Effector memory CD4-positive, alpha-beta T cell (primary cell): ENCODE measurements at regions not wholly inside any gene's neighbourhood (a gene's known extent, or its start where the extent isn't known, plus 50 kb on each side); places are given as distances from the start of the nearest gene placed in this dataset.
"Not testable (repeated sequence)": the region's sequence is repeated elsewhere in the genome, so short reads cannot be mapped to it uniquely, and the experiment has no call there.

Source experiments
- DNase-seq, 3 donors: peaks; one replicate each; pipeline ENCODE4 v3.0.0-alpha.2; 2020
- H3K27ac ChIP-seq: 2 replicates; pipeline ENCODE4 v1.7.0; 2013; ENCODE audit warnings: mild to moderate bottlenecking, low read length, moderate library complexity; ENCODE audit not compliant: insufficient read depth, poor library complexity, severe bottlenecking
- H3K27me3 ChIP-seq: replicated peaks from 2 replicates; pipeline ENCODE4 v1.7.0; 2013; ENCODE audit warnings: mild to moderate bottlenecking, low read length; ENCODE audit not compliant: insufficient read depth, control insufficient read depth, poor library complexity, severe bottlenecking
- H3K36me3 ChIP-seq: 2 replicates; pipeline ENCODE4 v1.7.0; 2013; ENCODE audit warnings: mild to moderate bottlenecking, low read length, moderate library complexity; ENCODE audit not compliant: control insufficient read depth, insufficient read depth
- H3K4me1 ChIP-seq: 2 replicates; pipeline ENCODE4 v1.7.0; 2013; ENCODE audit warnings: low read length, mild to moderate bottlenecking; ENCODE audit not compliant: control insufficient read depth, insufficient read depth, poor library complexity, severe bottlenecking
- H3K4me3 ChIP-seq: 2 replicates; pipeline ENCODE4 v1.7.0; 2013; ENCODE audit warnings: low read length, low read depth, mild to moderate bottlenecking; ENCODE audit not compliant: insufficient read depth, poor library complexity, severe bottlenecking
- H3K9me3 ChIP-seq: 2 replicates; pipeline ENCODE4 v1.7.0; 2013; ENCODE audit warnings: mild to moderate bottlenecking, low read length, moderate library complexity; ENCODE audit not compliant: control insufficient read depth

GRCh38 chr5:124103056-124103455 lies 591.1 kb downstream of the CSNK1G3 start:
- H3K4me1 ChIP-seq, H3K27me3 ChIP-seq, H3K36me3 ChIP-seq, DNase-seq, H3K9me3 ChIP-seq, H3K27ac ChIP-seq, H3K4me3 ChIP-seq: not testable (repeated sequence)

GRCh38 chr5:124102486-124102885 lies 590.5 kb downstream of the CSNK1G3 start:
- Histone ChIP-seq H3K27me3 (no peaks in the 10 kb centered on the region), H3K4me3 (no peak overlapping the region), H3K36me3 (no peaks in the 10 kb centered on the region), H3K9me3 (no peaks in the 10 kb centered on the region), H3K4me1 (no peaks in the 10 kb centered on the region), H3K27ac (no peak overlapping the region)
- no peak for DNase-seq

GRCh38 chr5:124093658-124094057 lies 581.7 kb downstream of the CSNK1G3 start:
- Histone ChIP-seq H3K9me3 (no peaks in the 10 kb centered on the region), H3K36me3 (no peaks in the 10 kb centered on the region), H3K27ac (no peak overlapping the region), H3K4me1 (no peaks in the 10 kb centered on the region), H3K4me3 (no peak overlapping the region), H3K27me3 (no peaks in the 10 kb centered on the region)
- DNase-seq, result no peak

GRCh38 chr5:124090115-124090514 lies 578.1 kb downstream of the CSNK1G3 start:
- no peak overlapping the region for H3K27ac ChIP-seq
- H3K4me3 ChIP-seq, result no peak overlapping the region
- no peaks in the 10 kb centered on the region for H3K27me3 ChIP-seq
- no peaks in the 10 kb centered on the region for H3K36me3 ChIP-seq
- no peak for DNase-seq
- H3K4me1 ChIP-seq, result no peaks in the 10 kb centered on the region
- no peaks in the 10 kb centered on the region for H3K9me3 ChIP-seq

- Histone ChIP-seq H3K27me3 (no peaks in the 10 kb centered on the region), H3K4me1 (no peaks in the 10 kb centered on the region), H3K9me3 (no peaks in the 10 kb centered on the region), H3K4me3 (no peak overlapping the region), H3K36me3 (no peaks in the 10 kb centered on the region), H3K27ac (no peak overlapping the region)
- no peak for DNase-seq
These were observed 577.6 kb downstream of the CSNK1G3 start for GRCh38 chr5:124089578-124089977.

GRCh38 chr5:124088289-124089032 lies 576.5 kb downstream of the CSNK1G3 start:
- Histone ChIP-seq H3K4me1 (no peaks in the 10 kb centered on the region), H3K27ac (no peak overlapping the region), H3K4me3 (no peak overlapping the region), H3K27me3 (no peaks in the 10 kb centered on the region), H3K36me3 (no peaks in the 10 kb centered on the region), H3K9me3 (no peaks in the 10 kb centered on the region)
- no peak for DNase-seq

GRCh38 chr5:124087752-124088151 lies 575.8 kb downstream of the CSNK1G3 start:
- no peak overlapping the region for H3K4me3 ChIP-seq
- DNase-seq, result no peak
- no peaks in the 10 kb centered on the region for H3K36me3 ChIP-seq
- no peak overlapping the region for H3K27ac ChIP-seq
- H3K27me3 ChIP-seq, result no peaks in the 10 kb centered on the region
- H3K4me1 ChIP-seq, result no peaks in the 10 kb centered on the region
- H3K9me3 ChIP-seq, result no peaks in the 10 kb centered on the region

- Histone ChIP-seq H3K9me3 (no peaks in the 10 kb centered on the region), H3K4me1 (no peaks in the 10 kb centered on the region), H3K27ac (no peak overlapping the region), H3K27me3 (no peaks in the 10 kb centered on the region), H3K4me3 (no peak overlapping the region), H3K36me3 (no peaks in the 10 kb centered on the region)
- no peak for DNase-seq
These were observed 568.3 kb downstream of the CSNK1G3 start for GRCh38 chr5:124080256-124080655.

- H3K27me3 ChIP-seq, result no peaks in the 10 kb centered on the region
- no peaks in the 10 kb centered on the region for H3K36me3 ChIP-seq
- no peaks in the 10 kb centered on the region for H3K9me3 ChIP-seq
- DNase-seq, result no peak
- H3K4me3 ChIP-seq, result no peak overlapping the region
- H3K27ac ChIP-seq, result no peak overlapping the region
- H3K4me1 ChIP-seq, result no peaks in the 10 kb centered on the region
These were observed 567.1 kb downstream of the CSNK1G3 start for GRCh38 chr5:124079062-124079461.

GRCh38 chr5:124074500-124074899 lies 562.5 kb downstream of the CSNK1G3 start:
- H3K36me3 ChIP-seq, result no peaks in the 10 kb centered on the region
- H3K27ac ChIP-seq, result no peak overlapping the region
- H3K27me3 ChIP-seq, result no peaks in the 10 kb centered on the region
- H3K9me3 ChIP-seq, result no peaks in the 10 kb centered on the region
- no peak for DNase-seq
- no peaks in the 10 kb centered on the region for H3K4me1 ChIP-seq
- H3K4me3 ChIP-seq, result no peak overlapping the region
